Tibial nerve (tissue), 4 donors: ENCODE measurements at regions not wholly inside any gene's neighbourhood (a gene's known extent, or its start where the extent isn't known, plus 50 kb on each side); places are given as distances from the start of the nearest gene placed in this dataset.

ENCODE experiments used
- DNase-seq, 2 donors: peaks; one replicate each; pipeline ENCODE4 v3.0.0-alpha.2; 2019; ENCODE audit warnings: low spot score in 2 of 2
- H3K27ac ChIP-seq, 4 donors: fragments of 200-600 bp; sonication (generic) in 3 of 4; one replicate each; pipeline ENCODE4 v1.5.1; 2017 to 2019; ENCODE audit warnings: mild to moderate bottlenecking in 1 of 4
- H3K27me3 ChIP-seq, 2 donors: fragments of 200-600 bp; sonication (generic) in 1 of 2; one replicate each; pipeline versions ENCODE4 v1.5.1 to v1.6.0; 2017 to 2019
- H3K36me3 ChIP-seq, 3 donors: fragments of 200-600 bp; sonication (generic); one replicate each; pipeline ENCODE4 v1.5.1; 2018 to 2019
- H3K4me1 ChIP-seq, 4 donors: fragments of 200-600 bp; sonication (generic) in 3 of 4; one replicate each; pipeline ENCODE4 v1.5.1; 2017 to 2019
- H3K4me3 ChIP-seq, 4 donors: fragments of 200-600 bp; sonication (generic) in 3 of 4; one replicate each; pipeline ENCODE4 v1.5.1; 2017 to 2019; ENCODE audit warnings: mild to moderate bottlenecking in 1 of 4, moderate library complexity in 1 of 4
- H3K9me3 ChIP-seq, 4 donors: fragments of 200-600 bp; sonication (generic) in 3 of 4; one replicate each; pipeline ENCODE4 v1.5.1; 2017 to 2019
- CTCF ChIP-seq, 5 experiments: fragments of 200-600 bp in 3 of 5; fragments of 450-650 bp in 2 of 5; sonication (generic) in 3 of 5; IDR thresholded peaks; one replicate each; pipeline ENCODE4 v1.5.1; 2016 to 2019; ENCODE audit warnings: antibody characterized with exemption in 5 of 5, mild to moderate bottlenecking in 3 of 5, moderate library complexity in 2 of 5
- EP300 ChIP-seq, 2 donors: sonication (generic); formaldehyde crosslinking; IDR thresholded peaks; one replicate each; pipeline ENCODE4 v1.6.1; 2017; ENCODE audit warnings: antibody characterized with exemption in 2 of 2, mild to moderate bottlenecking in 1 of 2
- POLR2A ChIP-seq, 2 donors: fragments of 450-650 bp; IDR thresholded peaks; one replicate each; pipeline ENCODE4 v1.6.1; 2017; ENCODE audit warnings: antibody characterized with exemption in 2 of 2, mild to moderate bottlenecking in 2 of 2, moderate library complexity in 2 of 2
- WGBS, 2 donors: methylation state at CpG; one replicate each; pipeline ENCODE4 v1.1.5; 2018; 5-methylcytosine and 5-hydroxymethylcytosine counted together

GRCh38 chrX:16418650-16419049 is 231.3 kb upstream of the S100G start:
- Histone ChIP-seq H3K27ac (no peak overlapping the region), H3K27me3 (no peaks in the 10 kb centered on the region), H3K4me1 (no peaks in the 10 kb centered on the region), H3K9me3 (no peaks in the 10 kb centered on the region), H3K4me3 (no peak overlapping the region), H3K36me3 (no peaks in the 10 kb centered on the region)
- no peak for DNase-seq
- TF ChIP-seq CTCF (IDR thresholded peaks at IDR 0.05) (no peak), POLR2A (IDR thresholded peaks at IDR 0.05) (no peak), EP300 (IDR thresholded peaks at IDR 0.05) (no peak)

- H3K27me3 ChIP-seq, result no peaks in the 10 kb centered on the region
These were observed 222.3 kb upstream of the S100G start for GRCh38 chrX:16427668-16428067.

GRCh38 chrX:16429406-16429805 is 220.6 kb upstream of the S100G start:
- no peak for DNase-seq
- TF ChIP-seq EP300 (IDR thresholded peaks at IDR 0.05) (no peak), CTCF (IDR thresholded peaks at IDR 0.05) (no peak), POLR2A (IDR thresholded peaks at IDR 0.05) (no peak)
- H3K4me1 ChIP-seq, result no peaks in the 10 kb centered on the region
- H3K27me3 ChIP-seq, result no peaks in the 10 kb centered on the region
- H3K36me3 ChIP-seq, result no peaks in the 10 kb centered on the region
- H3K27ac ChIP-seq, result no peak overlapping the region
- no peak overlapping the region for H3K4me3 ChIP-seq
- WGBS, 2 donors, result 86% methylated on average over 2 to 4 of the region's 4 CpGs
- no peaks in the 10 kb centered on the region for H3K9me3 ChIP-seq

More at GRCh38 chrX:16427668-16428067, 222.3 kb upstream of the S100G start:
- no peaks in the 10 kb centered on the region for H3K4me1 ChIP-seq
- WGBS, 2 donors, result 62 to 78% methylated on average over 3 of the region's 3 CpGs
- TF ChIP-seq POLR2A (IDR thresholded peaks at IDR 0.05) (no peak), CTCF (IDR thresholded peaks at IDR 0.05) (no peak)
- no peak overlapping the region for H3K27ac ChIP-seq
- no peak for DNase-seq
- no peaks in the 10 kb centered on the region for H3K9me3 ChIP-seq
- H3K36me3 ChIP-seq, result no peaks in the 10 kb centered on the region
- H3K4me3 ChIP-seq, result no peak overlapping the region

- Histone ChIP-seq H3K4me1 (no peaks in the 10 kb centered on the region), H3K36me3 (no peaks in the 10 kb centered on the region), H3K9me3 (no peaks in the 10 kb centered on the region), H3K4me3 (no peak overlapping the region), H3K27ac (no peak overlapping the region), H3K27me3 (peaks cover 0 to 3% of the 10 kb centered on the region in 2 donors)
- no peak for DNase-seq
- TF ChIP-seq EP300 (IDR thresholded peaks at IDR 0.05), result no peak
- TF ChIP-seq POLR2A (IDR thresholded peaks at IDR 0.05), result no peak
- TF ChIP-seq CTCF (IDR thresholded peaks at IDR 0.05), result no peak
- WGBS, 2 donors, result 88 to 97% methylated on average over 1 of the region's 1 CpG
These were observed 218.7 kb upstream of the S100G start for GRCh38 chrX:16431266-16431665.

- TF ChIP-seq POLR2A (IDR thresholded peaks at IDR 0.05) (no peak), CTCF (IDR thresholded peaks at IDR 0.05) (no peak), EP300 (IDR thresholded peaks at IDR 0.05) (no peak)
- Histone ChIP-seq H3K36me3 (no peaks in the 10 kb centered on the region), H3K27me3 (peaks cover 0 to 5% of the 10 kb centered on the region in 2 donors), H3K27ac (no peak overlapping the region), H3K4me1 (no peaks in the 10 kb centered on the region), H3K9me3 (no peaks in the 10 kb centered on the region), H3K4me3 (no peak overlapping the region)
- no peak for DNase-seq
- 84 to 86% methylated on average over 3 of the region's 3 CpGs for WGBS, 2 donors
These were observed 216.9 kb upstream of the S100G start for GRCh38 chrX:16433021-16433420.
